Activated naive CD8-positive, alpha-beta T cell treated with anti-CD3 and anti-CD28 coated beads for 36 hours (primary cell): ENCODE measurements at regions not wholly inside any gene's neighbourhood (a gene's known extent, or its start where the extent isn't known, plus 50 kb on each side); places are given as distances from the start of the nearest gene placed in this dataset.
"Not testable (repeated sequence)": the region's sequence is repeated elsewhere in the genome, so short reads cannot be mapped to it uniquely, and the experiment has no call there.

Experiments
- DNase-seq: peaks from one replicate; pipeline ENCODE4 v3.0.0; 2021
- H3K27ac Mint-ChIP-seq: one replicate; pipeline ENCODE4 v1.8.0; 2022; ENCODE audit warnings: mild to moderate bottlenecking, moderate library complexity, mixed read lengths
- H3K27me3 Mint-ChIP-seq: one replicate; pipeline ENCODE4 v1.8.0; 2022; ENCODE audit warnings: mild to moderate bottlenecking, mixed read lengths
- H3K36me3 Mint-ChIP-seq: one replicate; pipeline ENCODE4 v1.8.0; 2021; ENCODE audit warnings: mild to moderate bottlenecking, mixed read lengths
- H3K4me1 Mint-ChIP-seq: one replicate; pipeline ENCODE4 v1.8.0; 2021; ENCODE audit warnings: mixed read lengths
- H3K4me3 Mint-ChIP-seq: one replicate; pipeline ENCODE4 v1.8.0; 2022; ENCODE audit warnings: mild to moderate bottlenecking, moderate library complexity, mixed read lengths
- H3K9me3 Mint-ChIP-seq: one replicate; pipeline ENCODE4 v1.8.0; 2022; ENCODE audit warnings: mixed read lengths

GRCh38 chr1:120534361-120535047 is 119.7 kb downstream of the NBPF8 start:
- H3K36me3 Mint-ChIP-seq, H3K9me3 Mint-ChIP-seq, H3K4me1 Mint-ChIP-seq, DNase-seq, H3K27me3 Mint-ChIP-seq: not testable (repeated sequence)
- peak overlapping the region; percentile 52 for H3K4me3 Mint-ChIP-seq
- H3K27ac Mint-ChIP-seq = peak overlapping the region; percentile 96

GRCh38 chr1:120535052-120535451 is 120.2 kb downstream of the NBPF8 start:
- not testable (repeated sequence) for H3K4me1 Mint-ChIP-seq, H3K27me3 Mint-ChIP-seq, H3K36me3 Mint-ChIP-seq, DNase-seq, H3K9me3 Mint-ChIP-seq
- Mint-ChIP-seq H3K27ac (peak overlapping the region; percentile 96), H3K4me3 (peak overlapping the region; percentile 52)

GRCh38 chr1:120541394-120541793 is 126.6 kb downstream of the NBPF8 start:
- DNase-seq, H3K36me3 Mint-ChIP-seq, H3K27ac Mint-ChIP-seq, H3K4me1 Mint-ChIP-seq, H3K9me3 Mint-ChIP-seq, H3K4me3 Mint-ChIP-seq, H3K27me3 Mint-ChIP-seq: not testable (repeated sequence)

GRCh38 chr1:120542365-120542764 is 127.5 kb downstream of the NBPF8 start:
- H3K36me3 Mint-ChIP-seq, H3K27me3 Mint-ChIP-seq, H3K9me3 Mint-ChIP-seq, H3K4me3 Mint-ChIP-seq, DNase-seq, H3K27ac Mint-ChIP-seq, H3K4me1 Mint-ChIP-seq: not testable (repeated sequence)

GRCh38 chr1:120542940-120543339 is 128.1 kb downstream of the NBPF8 start:
- not testable (repeated sequence) for H3K27ac Mint-ChIP-seq, H3K9me3 Mint-ChIP-seq, H3K36me3 Mint-ChIP-seq, DNase-seq, H3K27me3 Mint-ChIP-seq, H3K4me1 Mint-ChIP-seq, H3K4me3 Mint-ChIP-seq

GRCh38 chr1:120544434-120544833 is 129.6 kb downstream of the NBPF8 start:
- H3K4me1 Mint-ChIP-seq = not testable (repeated sequence)
- DNase-seq = peak; percentile 77

GRCh38 chr1:120550335-120550734 is 135.5 kb downstream of the NBPF8 start:
- not testable (repeated sequence) for H3K27ac Mint-ChIP-seq, H3K36me3 Mint-ChIP-seq, DNase-seq, H3K9me3 Mint-ChIP-seq, H3K27me3 Mint-ChIP-seq, H3K4me3 Mint-ChIP-seq, H3K4me1 Mint-ChIP-seq

More at GRCh38 chr1:120544434-120544833, 129.6 kb downstream of the NBPF8 start:
- not testable (repeated sequence) for H3K4me3 Mint-ChIP-seq, H3K27ac Mint-ChIP-seq, H3K9me3 Mint-ChIP-seq, H3K36me3 Mint-ChIP-seq, H3K27me3 Mint-ChIP-seq

- not testable (repeated sequence) for H3K4me1 Mint-ChIP-seq, DNase-seq, H3K27ac Mint-ChIP-seq, H3K4me3 Mint-ChIP-seq, H3K9me3 Mint-ChIP-seq, H3K36me3 Mint-ChIP-seq, H3K27me3 Mint-ChIP-seq
Measured at GRCh38 chr1:120552190-120552589, 137.4 kb downstream of the NBPF8 start.

GRCh38 chr1:120557605-120558302 is 142.9 kb downstream of the NBPF8 start:
- H3K27ac Mint-ChIP-seq, H3K36me3 Mint-ChIP-seq, H3K27me3 Mint-ChIP-seq, H3K4me1 Mint-ChIP-seq, H3K9me3 Mint-ChIP-seq, DNase-seq: not testable (repeated sequence)
- H3K4me3 Mint-ChIP-seq = peak overlapping the region; percentile 65

GRCh38 chr1:120558303-120559060 is 143.6 kb downstream of the NBPF8 start:
- not testable (repeated sequence) for H3K4me1 Mint-ChIP-seq, H3K27me3 Mint-ChIP-seq, H3K9me3 Mint-ChIP-seq

GRCh38 chr1:120561767-120562166 is 146.9 kb downstream of the NBPF8 start:
- not testable (repeated sequence) for DNase-seq, H3K36me3 Mint-ChIP-seq, H3K9me3 Mint-ChIP-seq, H3K27me3 Mint-ChIP-seq, H3K4me3 Mint-ChIP-seq, H3K27ac Mint-ChIP-seq, H3K4me1 Mint-ChIP-seq

More at GRCh38 chr1:120558303-120559060, 143.6 kb downstream of the NBPF8 start:
- H3K36me3 Mint-ChIP-seq = not testable (repeated sequence)
- peak overlapping the region; percentile 76 for H3K4me3 Mint-ChIP-seq
- peak; percentile 65 for DNase-seq
- H3K27ac Mint-ChIP-seq = peak overlapping the region; percentile 76

- not testable (repeated sequence) for H3K4me1 Mint-ChIP-seq, H3K9me3 Mint-ChIP-seq, H3K27me3 Mint-ChIP-seq, H3K4me3 Mint-ChIP-seq, H3K36me3 Mint-ChIP-seq, DNase-seq, H3K27ac Mint-ChIP-seq
Measured at GRCh38 chr1:120565396-120565795, 150.6 kb downstream of the NBPF8 start.

- DNase-seq, H3K4me1 Mint-ChIP-seq, H3K27me3 Mint-ChIP-seq, H3K27ac Mint-ChIP-seq, H3K36me3 Mint-ChIP-seq, H3K4me3 Mint-ChIP-seq, H3K9me3 Mint-ChIP-seq: not testable (repeated sequence)
Measured at GRCh38 chr1:120567620-120568019, 152.8 kb downstream of the NBPF8 start.

- H3K27me3 Mint-ChIP-seq, H3K4me1 Mint-ChIP-seq: not testable (repeated sequence)
Measured at GRCh38 chr1:120575201-120575600, 148.5 kb upstream of the NBPF26 start.

GRCh38 chr1:120582135-120582534 is 141.6 kb upstream of the NBPF26 start:
- not testable (repeated sequence) for H3K27ac Mint-ChIP-seq, H3K4me1 Mint-ChIP-seq, H3K36me3 Mint-ChIP-seq, H3K27me3 Mint-ChIP-seq, DNase-seq, H3K9me3 Mint-ChIP-seq, H3K4me3 Mint-ChIP-seq

More at GRCh38 chr1:120575201-120575600, 148.5 kb upstream of the NBPF26 start:
- DNase-seq, H3K9me3 Mint-ChIP-seq, H3K27ac Mint-ChIP-seq, H3K4me3 Mint-ChIP-seq, H3K36me3 Mint-ChIP-seq: not testable (repeated sequence)
